ENCODE measurements at regions not wholly inside any gene's neighbourhood (a gene's known extent, or its start where the extent isn't known, plus 50 kb on each side); places are given as distances from the start of the nearest gene placed in this dataset.

DNA sequence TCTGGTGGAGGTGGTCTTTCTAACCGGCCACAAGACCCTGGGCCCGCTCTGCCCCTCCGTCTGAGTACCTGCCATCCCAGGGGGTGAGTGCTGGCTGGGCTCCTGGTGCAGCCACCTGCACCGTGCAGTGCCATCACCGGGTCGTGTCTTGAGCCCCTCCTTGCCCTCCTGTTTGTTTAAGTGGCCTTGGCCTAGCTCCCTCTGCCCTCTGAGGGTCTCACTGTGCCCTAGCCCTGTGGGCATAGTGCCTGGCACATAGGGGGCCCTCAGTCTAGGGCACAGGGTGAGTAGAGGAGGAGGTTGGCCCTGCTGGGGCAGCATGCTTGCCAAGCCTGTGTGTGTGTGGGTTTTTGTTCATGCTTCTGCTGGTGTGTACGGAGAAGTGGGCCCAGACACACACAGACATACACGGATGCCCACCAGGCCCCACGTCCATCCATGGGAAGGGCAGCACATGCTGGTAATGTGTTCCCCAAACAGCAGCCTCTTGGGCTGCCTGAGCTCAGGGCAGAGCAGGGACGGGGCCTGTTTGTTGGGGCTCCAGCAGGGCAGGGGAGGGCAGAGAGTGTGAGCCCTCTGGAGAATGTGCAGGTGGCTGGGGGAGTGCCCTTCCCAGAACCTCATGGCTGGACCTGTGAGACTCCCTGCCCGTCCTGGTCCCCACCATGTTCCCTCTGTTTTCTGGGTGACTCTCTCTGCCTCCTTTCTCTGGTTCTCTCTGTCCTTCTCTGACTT lies 94.6 kb downstream of the GLI2 start:
- DNase-seq: no peak

DNA sequence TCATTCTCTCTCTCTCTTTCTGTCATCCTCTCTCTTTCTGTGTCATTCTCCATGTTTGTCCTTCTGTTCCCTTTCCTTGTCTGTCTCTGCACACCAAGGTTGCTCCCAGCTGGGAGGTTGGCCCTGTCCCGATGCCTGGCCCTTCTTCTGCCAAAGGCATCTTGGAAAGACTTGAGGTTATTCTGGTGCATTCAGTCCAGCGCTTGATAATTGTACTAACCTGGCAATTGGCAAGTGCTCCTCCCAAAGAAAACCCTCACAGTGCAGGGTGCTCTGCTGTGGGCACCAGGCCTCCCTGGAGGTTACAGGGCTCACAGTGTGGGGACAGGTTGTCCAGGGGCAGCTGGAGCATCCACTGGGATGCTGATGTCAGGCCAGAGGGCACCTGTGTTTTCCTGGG lies 95.4 kb downstream of the GLI2 start:
- DNase-seq: no peak

DNA sequence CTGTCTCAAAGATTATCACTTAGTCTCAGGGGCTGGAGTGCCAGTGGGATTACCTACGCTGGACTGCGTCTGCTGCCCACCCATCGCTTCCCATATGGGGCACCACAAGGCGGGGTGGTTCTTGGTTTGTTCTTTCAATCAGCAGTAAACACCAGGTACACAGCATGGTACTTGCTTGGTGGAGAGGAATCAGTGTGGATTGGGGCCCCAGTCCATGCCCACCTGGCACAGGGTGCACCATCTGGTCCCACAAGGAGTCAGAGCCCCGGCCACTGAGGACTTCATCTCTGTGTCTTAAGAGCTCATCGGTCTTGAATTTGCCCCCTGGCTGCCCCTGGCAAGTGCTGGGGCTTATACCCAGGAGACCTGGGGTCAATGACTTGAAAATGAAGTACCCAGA lies 96.2 kb downstream of the GLI2 start:
- no peak for DNase-seq

DNA sequence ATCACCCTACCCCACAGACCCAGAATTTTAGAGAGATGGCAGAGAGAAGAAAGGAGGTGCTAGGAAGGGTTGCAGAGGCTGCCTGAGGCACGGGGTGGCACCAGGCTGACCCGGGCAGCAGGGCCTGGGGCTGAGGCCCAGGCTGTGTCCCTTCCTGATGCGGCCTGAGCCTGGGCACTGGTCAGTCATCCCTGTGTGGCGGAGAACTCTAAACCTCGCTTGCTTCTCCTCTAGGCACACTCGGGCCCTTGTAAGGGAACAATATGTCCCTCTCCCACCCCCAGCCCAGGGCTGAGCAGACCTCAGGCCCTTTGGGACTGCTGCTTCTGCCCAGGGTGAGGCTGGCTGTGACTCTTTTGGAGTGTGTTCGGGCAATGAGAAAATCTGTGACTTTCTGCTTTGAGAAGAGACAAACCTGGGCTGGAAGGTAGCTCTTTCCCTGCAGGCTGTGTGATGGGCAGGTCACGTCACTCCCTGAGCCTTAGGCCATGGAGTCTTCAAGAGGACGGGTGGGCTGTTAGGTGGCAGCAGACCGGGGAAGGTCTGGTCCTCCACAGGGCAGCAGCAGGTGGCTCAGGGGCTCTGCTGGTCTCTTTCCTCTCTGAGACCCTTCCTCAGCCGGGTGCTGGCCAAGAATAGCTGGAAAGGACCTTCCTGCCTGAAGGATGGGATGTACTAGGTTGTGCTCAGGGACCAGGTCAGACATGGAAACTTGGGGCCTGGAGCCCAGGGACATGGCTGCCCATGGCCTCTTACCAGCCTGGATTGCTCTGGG lies 96.8 kb downstream of the GLI2 start:
- DNase-seq: no peak

DNA sequence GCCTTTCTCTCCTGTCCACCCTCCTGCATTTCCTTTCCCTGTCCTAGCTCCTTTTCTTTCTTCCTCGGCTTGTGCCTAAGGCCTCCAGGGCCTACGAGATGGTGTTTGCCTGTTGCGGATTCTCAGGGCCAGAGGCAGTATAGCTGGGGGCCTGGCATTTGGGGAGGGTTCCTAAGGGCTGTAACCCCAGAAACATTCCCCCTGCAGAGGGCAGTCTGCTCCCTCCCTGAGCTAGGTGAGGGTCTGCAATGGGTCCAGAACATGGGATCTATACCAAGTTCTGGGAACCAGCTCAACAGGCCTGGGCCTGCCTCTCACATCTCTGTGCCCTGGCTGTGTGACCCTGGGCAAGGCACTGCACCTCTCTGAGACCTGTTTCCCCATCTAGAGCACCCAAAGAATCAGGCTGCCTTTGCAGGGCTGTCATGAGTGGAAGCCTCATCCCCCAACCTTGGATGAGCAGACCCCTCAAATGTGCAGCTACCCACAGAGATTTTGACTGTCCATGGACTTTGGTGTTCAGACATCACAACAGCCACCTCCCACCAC lies 97.5 kb downstream of the GLI2 start:
- no peak for DNase-seq

DNA sequence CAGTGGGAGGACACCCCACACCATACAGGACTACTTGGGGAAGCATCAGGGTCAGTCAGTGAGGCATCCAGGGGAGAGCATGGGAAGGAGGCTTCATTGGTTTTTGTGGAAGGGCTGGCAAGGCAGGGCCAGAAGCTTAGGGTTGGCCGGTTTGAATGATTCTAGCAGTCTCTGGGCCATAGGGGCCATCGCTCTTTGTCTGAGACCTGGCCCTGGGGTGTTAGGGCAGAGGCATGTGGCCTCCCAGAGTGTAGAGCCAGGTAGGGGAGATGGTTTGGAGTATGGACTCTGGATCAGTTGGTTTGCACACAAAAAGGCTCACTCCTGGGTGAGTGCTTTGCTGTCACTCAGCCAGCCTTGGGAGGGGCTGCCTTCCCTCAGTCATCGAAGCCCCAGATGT lies 98.5 kb downstream of the GLI2 start:
- no peak for DNase-seq

DNA sequence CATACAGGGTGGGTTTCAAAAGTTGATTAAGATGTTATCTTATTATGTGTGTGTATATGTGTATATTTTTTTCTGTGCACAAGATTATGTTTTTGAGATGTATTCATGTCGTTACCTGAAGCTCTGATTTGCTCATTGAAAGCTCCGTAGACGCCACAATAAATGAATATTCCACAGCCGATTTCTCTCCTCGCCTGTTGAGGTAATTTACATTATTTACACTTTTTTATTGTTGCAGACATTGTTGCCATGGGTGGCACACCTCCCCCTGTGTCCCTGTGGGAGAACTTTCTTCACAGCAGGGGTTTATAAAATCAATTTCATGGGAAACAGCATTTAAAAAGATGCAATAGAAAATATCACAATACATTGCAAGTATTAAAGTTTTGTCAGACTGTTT lies 100.6 kb downstream of the GLI2 start:
- no peak for DNase-seq

DNA sequence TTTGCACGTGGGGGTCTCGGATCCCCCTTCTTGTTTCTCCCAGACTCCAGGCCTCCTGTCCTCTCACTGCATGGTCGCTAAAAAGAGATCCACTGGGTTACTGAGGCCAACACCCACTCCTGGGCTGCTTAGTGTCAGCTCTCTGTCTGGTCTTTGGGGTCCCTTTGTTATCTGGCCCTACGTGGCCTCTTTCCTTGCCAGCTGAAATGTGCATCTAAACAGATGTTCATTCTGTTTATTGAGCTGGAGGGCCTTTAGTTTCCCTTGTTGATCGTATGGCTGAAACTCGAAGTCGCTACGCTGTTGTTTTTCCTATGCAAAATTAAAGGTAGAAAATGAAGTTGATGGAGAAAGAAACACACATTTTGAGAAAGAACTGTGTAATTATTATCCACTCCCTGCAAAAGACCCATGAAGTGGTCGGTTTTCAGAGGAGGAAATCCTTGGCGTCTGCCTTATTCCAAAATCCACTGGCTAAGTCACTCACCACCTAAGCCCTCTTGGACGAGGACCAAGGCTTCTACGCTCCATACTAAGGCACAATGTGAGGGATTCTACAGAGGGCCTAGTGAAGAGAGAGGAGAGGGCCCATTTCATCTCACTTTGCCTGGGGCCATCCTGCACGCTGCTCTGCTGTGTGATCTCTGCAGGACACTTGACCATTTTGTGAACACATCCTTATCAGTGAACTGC lies 105.3 kb downstream of the GLI2 start:
- no peak for DNase-seq

DNA sequence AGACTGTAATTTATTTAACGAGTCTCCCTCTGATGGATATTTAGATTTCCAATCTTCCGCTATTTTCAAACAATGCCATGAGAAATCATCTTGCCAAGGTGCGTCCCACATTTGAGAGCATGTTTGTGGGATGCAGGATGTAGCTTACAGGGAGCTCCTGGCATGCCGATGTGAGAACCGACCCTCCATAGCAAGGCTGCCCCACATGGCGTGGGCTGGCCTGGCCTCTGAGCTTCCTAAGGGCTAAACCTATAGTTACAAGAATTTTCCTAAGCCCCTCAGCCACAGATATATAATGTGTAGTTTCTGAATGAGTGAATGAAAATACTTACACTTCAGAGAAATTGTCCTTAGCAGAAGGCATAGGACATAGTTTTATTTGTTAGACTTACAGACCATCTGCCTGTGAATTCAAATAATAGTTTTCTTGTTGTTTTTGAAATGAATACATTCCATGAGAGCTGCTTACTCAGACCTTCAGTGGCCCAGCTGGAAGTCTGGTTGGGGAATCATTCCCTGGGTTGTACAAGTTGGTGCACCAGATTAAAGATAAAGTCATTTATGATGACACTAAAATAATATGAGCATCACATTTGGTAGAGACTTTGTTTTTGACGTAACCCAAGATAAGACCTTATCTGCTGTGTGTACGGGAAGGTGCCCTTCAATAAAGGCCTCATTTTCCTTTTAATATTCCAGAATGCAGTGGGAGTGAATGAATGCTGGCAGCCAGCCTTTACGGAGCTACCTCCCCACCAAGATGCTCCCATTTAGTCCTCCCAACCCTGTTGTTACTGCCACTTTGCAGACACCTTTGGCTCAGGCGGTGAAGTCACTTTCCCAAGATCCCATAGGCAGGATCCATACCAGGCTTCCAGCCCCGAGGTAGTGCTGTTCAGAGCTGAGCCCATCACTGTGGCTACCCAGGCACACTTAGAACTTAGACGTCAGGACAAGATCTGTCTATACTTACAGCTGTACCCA lies 107.1 kb downstream of the GLI2 start:
- DNase-seq: no peak

DNA sequence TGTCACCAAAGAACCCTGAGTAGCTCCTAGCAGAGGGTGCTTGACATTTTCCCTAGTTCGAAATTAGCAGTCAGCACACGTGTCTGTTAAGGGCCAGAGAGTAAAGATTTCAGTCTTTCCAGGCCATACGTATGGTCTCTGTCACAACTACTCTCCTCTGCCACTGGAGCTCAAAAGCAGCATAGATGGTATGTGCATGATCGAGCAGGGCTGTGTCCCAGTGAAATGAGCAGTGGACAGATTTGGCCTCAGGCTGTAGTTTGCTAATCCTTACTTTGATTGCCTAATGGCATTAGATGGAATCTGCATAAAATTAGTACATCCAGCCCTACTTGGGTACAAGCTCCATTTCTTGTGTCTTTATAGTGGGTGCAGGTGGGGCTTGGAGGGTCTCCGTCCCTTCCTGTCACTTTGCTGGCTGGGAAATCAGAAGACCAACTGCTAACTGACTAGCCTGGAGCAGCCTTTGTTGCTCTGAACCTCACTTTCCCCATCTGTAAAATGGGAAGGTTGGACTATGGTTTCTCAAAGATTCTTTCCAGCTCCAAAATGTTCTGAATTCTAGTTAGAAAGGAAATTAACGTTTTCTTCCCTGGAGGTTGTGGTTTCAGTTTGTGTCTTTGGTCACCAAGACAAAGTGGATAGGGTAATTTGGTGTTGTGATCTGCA lies 108.5 kb downstream of the GLI2 start:
- DNase-seq: no peak

DNA sequence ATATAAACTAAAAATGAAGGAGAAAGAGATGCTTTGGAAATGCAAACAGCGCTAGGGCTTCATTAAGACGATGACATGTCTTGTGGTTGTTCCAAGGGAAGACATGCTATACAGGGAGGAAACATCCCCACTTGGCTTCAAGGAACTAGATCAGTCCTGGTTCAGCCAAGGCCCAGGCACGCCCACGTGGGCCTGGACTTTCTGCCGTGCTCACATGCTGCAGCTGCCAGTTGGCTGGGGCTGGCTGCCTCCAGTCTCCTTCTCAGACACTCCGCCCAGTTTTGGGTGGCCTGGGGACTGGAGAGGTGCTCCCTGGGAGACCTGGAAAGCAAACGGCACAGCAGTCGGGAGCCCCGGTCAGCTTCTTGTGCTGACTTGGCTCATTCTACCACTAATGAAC lies 109.6 kb downstream of the GLI2 start:
- DNase-seq: no peak

DNA sequence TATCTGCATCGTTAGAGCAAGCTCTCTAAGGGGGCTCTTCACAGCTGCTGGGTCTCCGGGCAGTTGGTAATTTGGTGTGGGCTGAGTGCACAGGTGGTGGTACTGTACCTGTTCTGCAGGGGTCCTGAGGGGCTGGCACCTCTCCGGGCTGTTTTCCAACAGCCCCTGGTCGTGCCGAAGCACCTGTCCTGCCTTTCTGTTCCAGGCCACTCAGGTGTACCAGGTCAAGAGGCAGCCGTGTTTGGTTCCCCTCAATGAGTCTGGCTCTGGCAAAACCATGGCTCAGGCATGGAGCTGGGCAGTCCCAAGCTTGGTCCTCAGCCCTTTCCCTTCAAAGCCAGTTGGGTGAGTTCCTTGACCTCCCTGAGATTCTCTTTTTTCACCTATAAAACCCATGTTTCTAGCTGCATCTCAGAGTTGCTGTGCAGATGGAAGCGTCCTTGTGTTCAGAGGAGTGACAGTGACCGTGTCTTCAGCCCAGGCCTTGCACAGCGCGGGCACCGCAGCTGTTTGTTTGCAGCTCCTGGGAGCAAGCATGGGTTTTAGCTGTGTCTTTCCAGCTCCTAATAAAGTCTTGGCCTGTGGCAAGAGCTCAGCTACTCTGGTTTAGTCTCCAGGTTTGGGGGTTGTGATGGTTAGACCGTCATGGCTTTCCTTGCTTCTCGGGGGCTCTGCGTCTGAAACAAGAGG lies 110.9 kb downstream of the GLI2 start:
- DNase-seq: no peak

DNA sequence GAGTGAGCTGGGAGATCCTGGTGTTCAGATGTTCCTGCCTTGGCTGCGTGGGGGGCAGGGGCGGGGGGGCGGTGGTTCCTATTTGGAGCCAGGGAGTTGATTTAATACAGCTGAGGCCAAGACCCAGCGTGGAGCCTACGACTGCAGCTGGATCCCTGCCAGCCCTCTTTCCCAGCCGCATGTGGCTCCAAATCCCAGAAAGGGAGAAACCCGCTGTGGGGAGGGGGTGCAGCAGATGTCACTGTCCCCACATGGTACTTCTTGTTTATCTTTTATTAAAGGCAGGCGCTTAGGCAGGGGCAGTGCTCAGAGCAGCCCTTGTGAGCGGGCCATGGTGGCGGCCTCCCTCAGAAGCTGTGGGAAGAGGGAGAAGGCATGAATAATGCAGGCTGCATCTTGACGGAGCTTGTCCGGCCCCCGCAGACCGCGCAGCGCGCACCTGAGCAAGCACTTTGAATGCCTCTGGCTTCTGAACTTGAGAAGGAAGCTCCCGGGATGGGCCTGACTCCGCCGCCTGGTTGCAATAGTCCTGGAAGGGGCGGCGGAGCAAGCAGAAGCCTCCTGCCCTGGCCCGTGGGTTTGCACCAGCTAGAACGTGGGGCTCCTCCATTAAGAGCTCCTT lies 112.1 kb downstream of the GLI2 start:
- no peak for DNase-seq

DNA sequence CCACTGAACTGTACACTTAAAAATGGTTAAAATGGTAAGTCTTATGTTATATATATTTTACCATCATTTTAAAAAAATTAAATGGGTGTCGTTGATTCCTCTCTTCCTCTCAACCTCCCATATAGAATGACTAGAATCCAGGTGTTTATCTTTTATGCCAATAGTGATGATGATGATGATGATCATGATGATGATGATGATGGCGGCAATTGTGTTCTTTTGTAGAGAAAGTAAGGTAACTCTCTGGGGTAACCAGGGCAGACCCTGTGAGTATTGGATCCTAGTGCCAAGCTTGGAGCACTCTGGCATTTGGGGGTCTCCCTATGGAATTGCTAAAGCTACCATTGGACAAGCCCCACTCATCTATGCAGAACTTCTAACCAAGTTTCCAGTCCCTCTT lies 113.6 kb downstream of the GLI2 start:
- no peak for DNase-seq

DNA sequence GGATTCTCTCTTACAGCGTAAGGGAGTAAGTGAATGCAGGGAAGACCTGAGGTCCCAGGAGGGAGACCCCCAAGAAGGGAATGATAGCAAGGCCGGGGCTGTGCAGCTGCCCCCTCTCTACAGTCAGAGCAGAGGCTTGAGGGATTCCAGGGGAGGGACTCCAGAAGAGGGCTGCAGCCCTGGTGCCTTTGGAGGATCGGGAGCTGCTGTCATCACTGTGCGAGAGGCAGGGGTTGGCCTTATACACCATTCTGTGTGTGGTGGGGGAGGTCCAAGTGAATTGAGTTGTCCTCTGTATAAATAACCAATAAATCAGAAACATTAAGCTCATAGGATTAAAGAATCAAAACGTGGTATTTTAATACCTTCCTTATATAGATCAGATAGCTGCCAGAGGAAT lies 114.9 kb downstream of the GLI2 start:
- no peak for DNase-seq

DNA sequence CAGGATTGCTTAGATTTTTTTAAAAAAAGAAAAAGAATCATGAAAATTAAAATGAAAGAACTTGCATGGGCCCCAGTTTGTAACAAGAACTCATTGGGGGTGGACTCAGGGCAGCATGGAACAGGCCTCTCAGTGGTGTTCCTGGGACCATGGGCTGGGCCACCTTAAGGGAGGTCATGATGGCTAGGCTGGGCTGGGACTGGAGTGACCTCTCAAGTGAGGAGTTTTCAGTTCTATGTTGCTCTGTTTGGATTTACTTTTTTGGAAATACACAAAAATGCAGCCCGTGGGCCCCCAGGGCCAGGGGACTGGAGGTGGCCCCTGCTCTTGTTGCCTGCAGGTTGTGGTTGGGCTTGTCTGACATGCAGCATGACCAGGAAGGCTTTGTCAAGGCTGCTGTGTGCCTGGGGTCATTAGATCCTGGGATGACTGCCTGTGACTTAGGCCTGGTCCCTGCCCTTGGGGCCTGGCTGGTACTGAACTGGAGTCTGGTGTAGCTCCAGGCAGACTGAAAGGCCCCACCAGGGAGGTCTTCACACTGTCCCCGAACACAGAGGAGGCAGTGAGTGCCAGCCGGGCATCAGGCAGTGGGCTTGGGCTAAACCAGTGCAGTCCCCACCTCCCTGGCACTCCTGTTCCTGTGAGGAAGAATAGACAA lies 115.6 kb downstream of the GLI2 start:
- DNase-seq: no peak

DNA sequence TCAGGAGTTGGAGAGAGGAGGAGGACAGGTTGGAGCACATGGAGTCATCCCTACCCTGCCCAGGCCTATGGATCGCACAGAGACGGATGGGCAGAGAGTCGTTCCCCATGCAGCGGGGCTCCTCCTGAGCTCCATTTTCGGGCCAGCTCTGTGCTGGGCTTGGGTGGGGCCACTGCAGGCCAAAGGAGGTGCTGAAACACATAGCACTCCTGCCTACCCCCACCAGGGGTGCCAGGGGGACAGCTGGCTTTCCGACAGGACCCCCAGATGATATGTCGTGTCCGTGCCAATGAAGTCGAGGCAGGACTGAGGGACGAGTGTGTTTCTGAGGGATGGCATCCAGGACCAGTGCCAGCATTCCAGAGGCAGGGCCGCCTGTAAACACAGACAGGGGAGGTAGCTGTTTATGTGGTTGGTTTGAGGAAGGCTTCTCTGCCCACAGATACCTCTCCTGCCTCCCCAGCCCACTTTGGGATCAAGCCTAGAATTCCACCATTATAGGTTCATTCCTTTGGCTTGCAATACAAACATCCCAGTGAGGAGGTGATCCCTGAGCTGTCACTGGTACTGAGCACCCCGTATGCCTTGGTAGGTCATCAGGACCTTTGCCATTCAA lies 116.6 kb downstream of the GLI2 start:
- DNase-seq: no peak

DNA sequence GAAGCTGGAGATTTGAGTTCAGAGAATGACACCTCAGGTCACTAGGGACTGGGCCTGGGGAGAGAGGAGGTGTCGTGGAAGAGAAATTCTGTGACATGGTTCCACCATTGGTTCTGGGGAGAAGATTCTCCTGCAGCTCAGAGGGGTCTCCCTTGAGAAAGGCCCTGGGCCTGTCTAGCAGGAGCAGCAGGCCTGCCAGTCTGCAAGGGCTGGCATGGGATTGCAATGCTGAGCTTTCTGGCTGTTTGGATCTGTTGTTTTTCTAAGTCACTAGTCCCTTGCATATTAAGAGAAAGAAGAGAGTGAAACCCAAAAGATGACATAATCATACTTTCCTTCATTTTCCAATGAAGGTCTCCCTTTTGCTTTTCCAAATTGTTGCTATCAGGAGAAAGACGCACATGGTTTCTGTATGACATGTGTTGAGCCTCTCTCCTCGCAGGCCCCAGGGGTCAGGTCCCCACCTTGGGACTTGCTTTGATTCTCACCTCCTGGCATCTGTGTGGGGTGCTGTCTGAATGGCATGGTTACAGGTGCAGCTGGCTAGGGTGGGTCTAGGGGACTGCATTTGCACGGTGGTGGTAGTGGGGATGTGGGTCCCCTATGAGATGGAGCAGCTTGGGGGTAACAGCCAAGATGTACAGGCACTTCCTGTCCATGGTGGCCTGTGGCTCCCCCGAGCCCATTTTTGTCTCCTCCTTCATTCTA lies 117.8 kb downstream of the GLI2 start:
- no peak for DNase-seq

DNA sequence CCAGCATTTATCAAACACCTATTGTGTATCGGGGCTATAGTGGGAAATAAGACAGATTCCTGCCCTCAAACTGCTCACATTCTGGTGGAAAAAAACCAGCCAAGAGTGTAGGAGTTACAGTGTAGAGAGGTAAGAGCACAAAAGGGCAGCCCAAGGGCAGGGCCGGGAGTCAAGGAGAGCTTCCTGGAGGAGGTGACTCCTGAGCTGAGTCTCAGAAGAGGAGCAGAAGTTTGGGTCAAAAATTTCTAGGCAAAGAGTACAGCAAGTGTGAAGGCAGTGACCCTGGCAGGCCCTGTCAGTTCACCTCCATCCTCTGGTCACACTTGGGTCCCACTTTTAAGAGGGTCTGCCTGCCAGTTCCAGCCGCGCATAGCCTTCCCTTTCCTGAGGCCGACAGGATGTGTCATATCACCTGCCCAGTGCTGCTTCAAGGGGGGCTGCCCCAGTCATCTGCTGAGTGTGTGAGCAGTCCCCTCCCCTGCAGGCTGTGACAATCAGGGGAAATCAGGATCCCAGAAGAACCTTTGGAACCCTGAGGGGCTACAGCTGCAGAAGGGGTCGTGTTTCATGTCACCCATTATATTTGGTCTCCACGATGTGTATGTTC lies 118.4 kb downstream of the GLI2 start:
- no peak for DNase-seq
